Fibroblast of skin of abdomen (primary cell): ENCODE measurements at regions not wholly inside any gene's neighbourhood (a gene's known extent, or its start where the extent isn't known, plus 50 kb on each side); places are given as distances from the start of the nearest gene placed in this dataset.

Experiments used
- DNase-seq: peaks from one replicate; pipeline ENCODE4 v3.0.0-alpha.2; 2013

- DNase-seq = no peak
These were observed 91.2 kb upstream of the SPATA31C2 start for GRCh38 chr9:88229434-88229833.

- no peak for DNase-seq
These were observed 86.7 kb upstream of the SPATA31C2 start for GRCh38 chr9:88224938-88225337.

GRCh38 chr9:88221105-88221504 is 82.8 kb upstream of the SPATA31C2 start:
- DNase-seq = no peak

GRCh38 chr9:88220652-88221051 is 82.4 kb upstream of the SPATA31C2 start:
- no peak for DNase-seq

GRCh38 chr9:88219601-88220000 is 81.3 kb upstream of the SPATA31C2 start:
- DNase-seq = no peak

- peak; percentile 72 for DNase-seq
These were observed 80.5 kb upstream of the SPATA31C2 start for GRCh38 chr9:88218726-88219125.

GRCh38 chr9:88216126-88216995 is 78.1 kb upstream of the SPATA31C2 start:
- DNase-seq = no peak

GRCh38 chr9:88215196-88216125 is 77.2 kb upstream of the SPATA31C2 start:
- no peak for DNase-seq

- no peak for DNase-seq
These were observed 64.0 kb upstream of the SPATA31C2 start for GRCh38 chr9:88202321-88202720.

GRCh38 chr9:88198341-88198807 is 60.1 kb upstream of the SPATA31C2 start:
- peak; percentile 94 for DNase-seq

- peak; percentile 93 for DNase-seq
These were observed 59.6 kb upstream of the SPATA31C2 start for GRCh38 chr9:88197781-88198340.

- peak; percentile 89 for DNase-seq
These were observed 58.7 kb upstream of the SPATA31C2 start for GRCh38 chr9:88197016-88197415.

- DNase-seq = no peak
These were observed 58.0 kb upstream of the SPATA31C2 start for GRCh38 chr9:88196142-88196790.

- DNase-seq = no peak
These were observed 55.5 kb upstream of the SPATA31C2 start for GRCh38 chr9:88193766-88194165.

GRCh38 chr9:88191456-88191855 is 53.2 kb upstream of the SPATA31C2 start:
- DNase-seq = no peak

- DNase-seq = no peak
These were observed 51.1 kb upstream of the SPATA31C2 start for GRCh38 chr9:88189371-88189770.
